ENCODE measurements at regions not wholly inside any gene's neighbourhood (a gene's known extent, or its start where the extent isn't known, plus 50 kb on each side); places are given as distances from the start of the nearest gene placed in this dataset.
"Not testable (repeated sequence)": the region's sequence is repeated elsewhere in the genome, so short reads cannot be mapped to it uniquely, and the experiment has no call there.

- Mint-ChIP-seq H3K27ac (no peak overlapping the region), H3K4me1 (no peaks in the 10 kb centered on the region), H3K9me3 (peaks cover 4% of the 10 kb centered on the region), H3K36me3 (ENCODE audit: low read depth) (no peaks in the 10 kb centered on the region), H3K4me3 (no peak overlapping the region), H3K27me3 (no peaks in the 10 kb centered on the region)
- ChIA-PET POLR2A (no interaction called here), CTCF (no interaction called here)
- DNase-seq: no peak
Measured at GRCh38 chr18:1539276-1539675, 634.6 kb downstream of the ADCYAP1 start.

- ChIA-PET POLR2A (no interaction called here), CTCF (no interaction called here)
- Mint-ChIP-seq H3K4me1 (no peaks in the 10 kb centered on the region), H3K36me3 (ENCODE audit: low read depth) (no peaks in the 10 kb centered on the region), H3K4me3 (no peak overlapping the region), H3K27ac (no peak overlapping the region), H3K27me3 (no peaks in the 10 kb centered on the region), H3K9me3 (no peaks in the 10 kb centered on the region)
- DNase-seq: no peak
Measured at GRCh38 chr18:1541478-1541877, 636.8 kb downstream of the ADCYAP1 start.

GRCh38 chr18:1542230-1542774 is 637.6 kb downstream of the ADCYAP1 start:
- Mint-ChIP-seq H3K27me3 (no peaks in the 10 kb centered on the region), H3K9me3 (no peaks in the 10 kb centered on the region), H3K27ac (no peak overlapping the region), H3K36me3 (ENCODE audit: low read depth) (no peaks in the 10 kb centered on the region), H3K4me1 (no peaks in the 10 kb centered on the region), H3K4me3 (no peak overlapping the region)
- CTCF ChIA-PET: interaction anchor here (0.7 kb wide), 1 partner anchor 164 kb away, joined by 3 read pairs; no protein-coding TSS in a partner anchor
- POLR2A ChIA-PET: no interaction called here
- DNase-seq: no peak

- Mint-ChIP-seq H3K4me3 (no peak overlapping the region), H3K27me3 (no peaks in the 10 kb centered on the region), H3K4me1 (no peaks in the 10 kb centered on the region), H3K36me3 (ENCODE audit: low read depth) (no peaks in the 10 kb centered on the region), H3K9me3 (no peaks in the 10 kb centered on the region), H3K27ac (no peak overlapping the region)
- CTCF ChIA-PET: no interaction called here
- no peak for DNase-seq
- POLR2A ChIA-PET: no interaction called here
Measured at GRCh38 chr18:1544016-1544415, 639.3 kb downstream of the ADCYAP1 start.

- CTCF ChIA-PET; H3K4me1 Mint-ChIP-seq; H3K27ac Mint-ChIP-seq; DNase-seq; H3K9me3 Mint-ChIP-seq; H3K4me3 Mint-ChIP-seq; H3K36me3 Mint-ChIP-seq (ENCODE audit: low read depth); POLR2A ChIA-PET; H3K27me3 Mint-ChIP-seq: not testable (repeated sequence)
Measured at GRCh38 chr18:1557711-1558110, 653.0 kb downstream of the ADCYAP1 start.

GRCh38 chr18:1559563-1559962 is 654.9 kb downstream of the ADCYAP1 start:
- Mint-ChIP-seq H3K9me3 (no peaks in the 10 kb centered on the region), H3K36me3 (ENCODE audit: low read depth) (no peaks in the 10 kb centered on the region), H3K27me3 (no peaks in the 10 kb centered on the region), H3K27ac (no peak overlapping the region), H3K4me3 (no peak overlapping the region), H3K4me1 (no peaks in the 10 kb centered on the region)
- ChIA-PET POLR2A (no interaction called here), CTCF (no interaction called here)
- no peak for DNase-seq

GRCh38 chr18:1564793-1565192 is 660.1 kb downstream of the ADCYAP1 start:
- CTCF ChIA-PET: no interaction called here
- no peak overlapping the region for H3K4me3 Mint-ChIP-seq
- H3K4me1 Mint-ChIP-seq: no peaks in the 10 kb centered on the region
- no peak for DNase-seq
- H3K9me3 Mint-ChIP-seq: peaks cover 3% of the 10 kb centered on the region
- H3K27ac Mint-ChIP-seq: no peak overlapping the region
- H3K27me3 Mint-ChIP-seq: no peaks in the 10 kb centered on the region
- no peaks in the 10 kb centered on the region for H3K36me3 Mint-ChIP-seq (ENCODE audit: low read depth)
- POLR2A ChIA-PET: interaction anchor here (0.7 kb wide), 1 partner anchor 10 kb away, joined by 3 read pairs; no protein-coding TSS in a partner anchor

GRCh38 chr18:1571206-1571605 is 666.5 kb downstream of the ADCYAP1 start:
- ChIA-PET POLR2A (no interaction called here), CTCF (no interaction called here)
- H3K36me3 Mint-ChIP-seq (ENCODE audit: low read depth): no peaks in the 10 kb centered on the region
- no peak overlapping the region for H3K4me3 Mint-ChIP-seq
- peaks cover 3% of the 10 kb centered on the region for H3K9me3 Mint-ChIP-seq
- DNase-seq: no peak
- H3K4me1 Mint-ChIP-seq: no peaks in the 10 kb centered on the region
- H3K27me3 Mint-ChIP-seq: no peaks in the 10 kb centered on the region
- no peak overlapping the region for H3K27ac Mint-ChIP-seq

- Mint-ChIP-seq H3K27me3 (no peaks in the 10 kb centered on the region), H3K4me1 (no peaks in the 10 kb centered on the region), H3K9me3 (no peaks in the 10 kb centered on the region), H3K4me3 (no peak overlapping the region), H3K27ac (no peak overlapping the region), H3K36me3 (ENCODE audit: low read depth) (no peaks in the 10 kb centered on the region)
- CTCF ChIA-PET: no interaction called here
- POLR2A ChIA-PET: no interaction called here
- no peak for DNase-seq
Measured at GRCh38 chr18:1573732-1574131, 669.1 kb downstream of the ADCYAP1 start.

- Mint-ChIP-seq H3K4me1 (no peaks in the 10 kb centered on the region), H3K9me3 (no peaks in the 10 kb centered on the region), H3K27me3 (no peaks in the 10 kb centered on the region), H3K4me3 (no peak overlapping the region), H3K27ac (no peak overlapping the region), H3K36me3 (ENCODE audit: low read depth) (no peaks in the 10 kb centered on the region)
- CTCF ChIA-PET: no interaction called here
- POLR2A ChIA-PET: interaction anchor here (0.6 kb wide), 1 partner anchor 10 kb away, joined by 3 read pairs; no protein-coding TSS in a partner anchor
- no peak for DNase-seq
Measured at GRCh38 chr18:1575084-1575483, 670.4 kb downstream of the ADCYAP1 start.

- Mint-ChIP-seq H3K9me3 (no peaks in the 10 kb centered on the region), H3K27ac (no peak overlapping the region), H3K36me3 (ENCODE audit: low read depth) (no peaks in the 10 kb centered on the region), H3K27me3 (no peaks in the 10 kb centered on the region), H3K4me1 (no peaks in the 10 kb centered on the region), H3K4me3 (no peak overlapping the region)
- ChIA-PET POLR2A (no interaction called here), CTCF (no interaction called here)
- no peak for DNase-seq
Measured at GRCh38 chr18:1578505-1578904, 673.8 kb downstream of the ADCYAP1 start.

GRCh38 chr18:1581581-1581980 is 676.9 kb downstream of the ADCYAP1 start:
- Mint-ChIP-seq H3K27me3 (no peaks in the 10 kb centered on the region), H3K4me1 (no peaks in the 10 kb centered on the region), H3K36me3 (ENCODE audit: low read depth) (no peaks in the 10 kb centered on the region), H3K27ac (no peak overlapping the region), H3K4me3 (no peak overlapping the region), H3K9me3 (no peaks in the 10 kb centered on the region)
- ChIA-PET POLR2A (no interaction called here), CTCF (interaction anchor here (1.1 kb wide), 1 partner anchor 10 kb away, joined by 3 read pairs; no protein-coding TSS in a partner anchor)
- no peak for DNase-seq

- DNase-seq: no peak
Measured at GRCh38 chr18:1585881-1586488, 681.3 kb downstream of the ADCYAP1 start.

GRCh38 chr18:1593091-1593490 is 688.4 kb downstream of the ADCYAP1 start:
- H3K4me1 Mint-ChIP-seq: no peaks in the 10 kb centered on the region
- CTCF ChIA-PET: no interaction called here
- H3K4me3 Mint-ChIP-seq: no peak overlapping the region
- no peaks in the 10 kb centered on the region for H3K36me3 Mint-ChIP-seq (ENCODE audit: low read depth)
- DNase-seq: no peak
- no peaks in the 10 kb centered on the region for H3K9me3 Mint-ChIP-seq
- H3K27me3 Mint-ChIP-seq: no peaks in the 10 kb centered on the region
- no peak overlapping the region for H3K27ac Mint-ChIP-seq
- POLR2A ChIA-PET: no interaction called here

More at GRCh38 chr18:1585881-1586488, 681.3 kb downstream of the ADCYAP1 start:
- no peaks in the 10 kb centered on the region for H3K4me1 Mint-ChIP-seq
- no peaks in the 10 kb centered on the region for H3K9me3 Mint-ChIP-seq
- H3K27ac Mint-ChIP-seq: no peak overlapping the region
- H3K4me3 Mint-ChIP-seq: no peak overlapping the region
- ChIA-PET CTCF (interaction anchor here (1.0 kb wide), 1 partner anchor 78 kb away, joined by 5 read pairs; no protein-coding TSS in a partner anchor), POLR2A (no interaction called here)
- H3K27me3 Mint-ChIP-seq: no peaks in the 10 kb centered on the region
- no peaks in the 10 kb centered on the region for H3K36me3 Mint-ChIP-seq (ENCODE audit: low read depth)

Data from activated CD4-positive, alpha-beta memory T cell treated with anti-CD3 and anti-CD28 coated beads, Interleukin-2, amount 10 ng/mL, durations not matched to agents 7 days and 5 days (primary cell).